HS-27A (cell line): ENCODE measurements at regions not wholly inside any gene's neighbourhood (a gene's known extent, or its start where the extent isn't known, plus 50 kb on each side); places are given as distances from the start of the nearest gene placed in this dataset.
"Not testable (repeated sequence)": the region's sequence is repeated elsewhere in the genome, so short reads cannot be mapped to it uniquely, and the experiment has no call there.

Experiments
- DNase-seq: peaks from one replicate; pipeline ENCODE4 v3.0.0-alpha.2; 2012; ENCODE audit warnings: low read depth, missing footprints

DNA sequence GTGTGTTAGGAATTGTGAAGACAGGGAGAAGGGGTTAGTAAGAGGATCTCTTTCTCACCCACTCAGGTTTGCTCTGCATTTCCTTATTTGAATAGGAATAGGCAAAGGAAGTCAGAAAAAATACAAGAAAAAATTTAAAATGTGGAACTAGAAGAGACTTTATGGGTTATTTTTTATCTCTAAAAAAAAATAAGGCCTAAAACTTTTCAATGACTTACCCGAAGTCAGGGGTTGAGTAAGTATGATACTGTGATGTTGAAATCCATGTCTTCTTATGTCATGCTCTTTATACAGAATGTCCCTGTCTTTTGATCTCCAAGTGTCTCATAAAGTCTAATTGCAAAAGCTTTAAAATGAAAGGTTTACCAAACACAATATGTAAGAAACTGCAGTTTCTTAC, 148.3 kb upstream of the PIK3R1 start:
- DNase-seq: no peak

- no peak for DNase-seq
Measured at GRCh38 chr5:68066277-68066955, 149.1 kb upstream of the PIK3R1 start.

- DNase-seq: not testable (repeated sequence)
Measured at GRCh38 chr5:68065321-68065720, 150.2 kb upstream of the PIK3R1 start.

DNA sequence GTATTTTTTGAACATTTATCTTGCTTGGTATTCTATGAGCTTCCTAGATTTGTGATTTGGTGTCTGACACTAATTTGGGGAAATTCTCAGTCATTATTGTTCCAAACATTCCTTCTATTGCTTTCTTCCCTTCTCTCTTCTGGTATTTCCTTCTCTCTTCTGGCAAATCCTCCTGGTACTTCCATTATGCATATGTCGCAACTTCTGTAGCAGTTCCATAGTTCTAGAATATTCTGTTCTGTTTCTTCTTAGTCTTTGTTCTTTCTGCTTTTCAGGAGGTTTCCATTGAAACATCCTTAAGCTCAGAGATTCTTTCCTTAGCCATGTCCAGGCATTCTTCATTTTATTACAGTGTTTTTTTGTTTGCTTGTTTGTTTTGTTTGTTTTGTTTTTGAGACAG, 155.2 kb upstream of the PIK3R1 start:
- no peak for DNase-seq

DNA sequence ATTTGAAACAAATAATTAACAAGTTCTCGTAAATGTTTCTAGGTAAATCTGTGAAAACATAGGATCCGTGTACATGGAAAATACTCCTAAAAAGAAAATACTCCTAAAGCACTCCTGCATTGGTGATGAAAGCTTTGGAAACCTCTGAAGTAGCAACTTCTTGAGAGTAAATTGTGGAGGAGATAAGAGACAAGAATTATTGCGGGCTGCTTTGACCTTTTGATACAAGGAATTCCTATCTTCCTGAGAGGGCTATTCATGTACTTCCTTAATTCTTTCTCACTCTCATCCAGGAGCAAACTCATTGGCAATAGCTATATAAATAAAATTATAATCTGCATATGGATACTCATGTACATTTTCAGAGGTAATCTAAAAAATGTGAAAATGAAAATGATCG, 158.4 kb upstream of the PIK3R1 start:
- DNase-seq: no peak

- DNase-seq: no peak
Measured at GRCh38 chr5:68055686-68056085, 159.9 kb upstream of the PIK3R1 start.

- no peak for DNase-seq
Measured at GRCh38 chr5:68054638-68055037, 160.9 kb upstream of the PIK3R1 start.

DNA sequence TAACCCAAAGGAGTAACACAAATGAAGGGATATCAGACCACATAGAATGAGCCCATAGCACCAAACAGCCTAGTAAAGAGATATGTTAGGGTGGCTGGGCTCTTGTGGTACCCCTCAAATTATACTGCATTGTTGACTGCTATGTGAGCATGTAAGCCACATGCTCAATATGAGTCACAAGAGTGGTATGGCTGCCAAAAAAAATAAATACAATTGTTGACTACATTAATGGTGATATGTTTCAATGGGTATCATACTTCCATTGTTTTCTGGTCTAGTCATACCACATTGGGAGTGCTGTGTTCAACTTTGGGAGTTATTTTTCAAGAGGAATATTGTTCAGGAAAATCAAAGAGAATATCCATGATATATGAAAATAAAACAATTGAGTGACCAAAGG, 162.4 kb upstream of the PIK3R1 start:
- DNase-seq: no peak

- DNase-seq: no peak
Measured at GRCh38 chr5:68049053-68049713, 166.4 kb upstream of the PIK3R1 start.

GRCh38 chr5:68048516-68048915, 167.0 kb upstream of the PIK3R1 start:
- no peak for DNase-seq

GRCh38 chr5:68048054-68048453, 167.5 kb upstream of the PIK3R1 start:
- DNase-seq: not testable (repeated sequence)

GRCh38 chr5:68047035-68047434, 168.5 kb upstream of the PIK3R1 start:
- DNase-seq: peak; percentile 41

DNA sequence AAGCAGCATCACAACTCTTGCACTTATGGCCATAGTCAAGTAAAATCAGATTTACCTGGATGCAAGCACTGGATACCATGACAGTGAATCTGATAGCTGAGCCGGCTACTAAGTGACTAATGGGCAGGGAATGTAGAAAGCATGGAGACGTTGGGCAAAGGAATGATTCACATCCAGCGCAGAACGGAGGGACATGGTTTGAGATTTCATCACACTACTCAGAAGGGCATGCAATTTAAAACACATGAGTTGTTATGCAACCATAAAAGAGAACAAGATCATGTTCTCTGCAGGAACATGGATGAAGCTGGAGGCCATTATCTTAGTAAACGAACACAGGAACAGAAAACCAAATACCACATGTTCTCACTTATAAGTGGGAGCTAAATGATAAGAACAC, 169.1 kb upstream of the PIK3R1 start:
- DNase-seq: peak; percentile 81

- DNase-seq: no peak
Measured at GRCh38 chr5:68041293-68041692, 174.3 kb upstream of the PIK3R1 start.

DNA sequence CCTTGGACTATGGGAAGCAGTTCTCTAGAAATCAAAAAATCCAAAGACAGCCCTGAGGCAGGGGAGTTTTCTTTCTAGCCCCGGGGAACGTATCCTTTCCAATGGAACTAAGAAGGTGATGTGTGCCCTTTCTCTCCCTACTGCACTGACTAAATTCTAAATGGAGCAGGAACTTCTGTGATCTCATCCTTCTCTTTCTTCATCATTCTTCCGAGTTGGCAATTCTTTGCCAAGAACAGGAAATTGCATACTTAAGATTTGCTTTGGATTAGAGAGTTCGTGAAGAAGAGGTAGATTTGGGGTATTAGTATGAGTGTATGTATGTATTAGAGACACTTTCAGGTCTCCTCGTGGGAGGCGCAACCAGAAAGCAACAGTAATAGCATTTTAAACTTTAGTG, 178.0 kb upstream of the PIK3R1 start:
- no peak for DNase-seq

GRCh38 chr5:68033961-68034571, 181.5 kb upstream of the PIK3R1 start:
- DNase-seq: no peak

DNA sequence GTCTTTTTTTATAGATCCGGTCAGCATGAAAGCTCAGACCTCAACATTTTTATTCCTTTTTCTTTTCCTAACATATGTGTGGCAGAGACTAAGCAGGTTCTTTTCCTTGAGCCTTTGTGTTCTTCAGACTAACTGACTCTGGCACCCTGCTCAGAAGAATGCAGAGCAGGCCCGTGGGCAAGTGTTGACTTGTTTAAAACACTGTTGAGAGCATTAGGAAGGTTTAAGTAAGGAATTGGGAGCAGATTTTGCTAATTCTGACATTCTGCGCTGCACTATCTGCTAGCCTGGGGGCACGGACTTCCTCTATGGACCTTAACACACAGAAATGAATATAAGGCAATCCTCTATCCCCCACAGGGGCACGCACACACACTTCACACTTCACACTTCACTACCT, 182.5 kb upstream of the PIK3R1 start:
- no peak for DNase-seq

GRCh38 chr5:68032216-68032762, 183.3 kb upstream of the PIK3R1 start:
- no peak for DNase-seq

GRCh38 chr5:68028131-68028727, 187.3 kb upstream of the PIK3R1 start:
- no peak for DNase-seq

DNA sequence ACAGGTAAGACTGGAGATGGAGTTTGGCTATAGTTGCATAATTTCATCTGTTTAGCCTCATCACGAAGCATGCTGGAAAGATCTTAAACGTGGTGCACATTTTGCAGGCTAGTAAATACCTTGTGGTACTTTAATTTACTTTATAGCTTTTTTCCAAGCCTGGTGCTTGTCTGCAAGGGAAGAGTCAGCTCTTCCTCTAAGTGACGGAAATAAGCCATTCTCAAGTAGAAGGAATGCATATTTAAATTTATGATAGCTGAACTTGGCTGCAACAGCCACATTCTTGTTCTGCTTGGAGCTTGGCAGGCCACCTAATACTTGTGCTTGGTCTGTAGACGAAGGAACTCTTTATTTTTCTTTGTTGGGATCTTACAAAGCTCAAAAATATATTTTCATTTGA, 188.0 kb upstream of the PIK3R1 start:
- no peak for DNase-seq

- no peak for DNase-seq
Measured at GRCh38 chr5:68026092-68026885, 189.3 kb upstream of the PIK3R1 start.

DNA sequence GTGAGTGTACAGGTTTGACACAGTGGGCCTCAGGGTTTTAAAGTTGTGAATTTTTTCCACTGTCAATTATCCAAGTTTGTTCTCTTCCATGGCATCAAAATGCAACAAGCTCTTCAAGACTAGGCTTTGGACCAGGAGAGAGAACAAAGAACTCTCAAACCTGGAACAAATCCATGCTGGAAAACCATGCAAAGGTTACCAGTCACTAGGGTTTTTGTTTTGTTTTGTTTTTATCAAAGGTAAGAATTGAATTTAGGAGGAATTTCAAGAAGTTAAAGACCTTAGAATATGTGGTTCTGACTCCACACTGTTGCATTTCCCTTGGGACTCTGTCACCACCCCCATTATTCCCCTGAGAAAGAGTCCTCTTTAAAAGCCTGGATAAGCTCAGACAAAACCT, 191.1 kb upstream of the PIK3R1 start:
- DNase-seq: no peak
